MM.1S (cell line): ENCODE measurements at regions not wholly inside any gene's neighbourhood (a gene's known extent, or its start where the extent isn't known, plus 50 kb on each side); places are given as distances from the start of the nearest gene placed in this dataset.

ENCODE experiments used
- EZH2 ChIP-seq: fragments of 300-600 bp; sonication (generic); optimal IDR thresholded peaks from 2 replicates; pipeline ENCODE3; 2017; ENCODE audit warnings: low read depth, mild to moderate bottlenecking, antibody characterized with exemption, low read length, mixed read lengths
- EZH2phosphoT487 ChIP-seq: fragments of 300-600 bp; sonication (generic); IDR thresholded peaks from 2 replicates; pipeline ENCODE4 v1.6.1; 2018; ENCODE audit warnings: antibody characterized with exemption, low read length
- TF ChIP-seq, protein P1 (sequence below): fragments of 300-600 bp; sonication (generic); IDR thresholded peaks from 2 replicates; pipeline ENCODE4 v1.5.1; 2016; ENCODE audit warnings: antibody characterized with exemption, low read length, mixed read lengths

DNA sequence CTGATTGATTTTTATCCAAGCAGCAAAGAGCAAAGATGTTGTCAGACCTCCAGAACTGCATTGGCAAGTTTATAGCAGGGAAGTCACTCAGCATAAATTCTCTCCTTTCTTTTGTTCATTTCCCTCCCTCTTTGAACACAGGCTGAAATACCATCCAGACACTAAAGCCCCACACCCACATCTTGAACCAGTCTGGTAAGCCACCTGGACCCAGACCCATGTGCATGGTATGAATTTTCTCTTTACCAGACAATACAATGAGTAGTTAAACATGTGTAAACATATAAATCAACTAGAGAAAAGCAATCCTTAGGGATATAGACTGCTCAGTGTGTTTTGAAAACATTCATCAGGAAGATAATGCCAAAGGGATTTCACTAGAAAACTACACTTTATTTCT lies 488.3 kb upstream of the FLRT2 start:
- TF ChIP-seq, protein P1, sequence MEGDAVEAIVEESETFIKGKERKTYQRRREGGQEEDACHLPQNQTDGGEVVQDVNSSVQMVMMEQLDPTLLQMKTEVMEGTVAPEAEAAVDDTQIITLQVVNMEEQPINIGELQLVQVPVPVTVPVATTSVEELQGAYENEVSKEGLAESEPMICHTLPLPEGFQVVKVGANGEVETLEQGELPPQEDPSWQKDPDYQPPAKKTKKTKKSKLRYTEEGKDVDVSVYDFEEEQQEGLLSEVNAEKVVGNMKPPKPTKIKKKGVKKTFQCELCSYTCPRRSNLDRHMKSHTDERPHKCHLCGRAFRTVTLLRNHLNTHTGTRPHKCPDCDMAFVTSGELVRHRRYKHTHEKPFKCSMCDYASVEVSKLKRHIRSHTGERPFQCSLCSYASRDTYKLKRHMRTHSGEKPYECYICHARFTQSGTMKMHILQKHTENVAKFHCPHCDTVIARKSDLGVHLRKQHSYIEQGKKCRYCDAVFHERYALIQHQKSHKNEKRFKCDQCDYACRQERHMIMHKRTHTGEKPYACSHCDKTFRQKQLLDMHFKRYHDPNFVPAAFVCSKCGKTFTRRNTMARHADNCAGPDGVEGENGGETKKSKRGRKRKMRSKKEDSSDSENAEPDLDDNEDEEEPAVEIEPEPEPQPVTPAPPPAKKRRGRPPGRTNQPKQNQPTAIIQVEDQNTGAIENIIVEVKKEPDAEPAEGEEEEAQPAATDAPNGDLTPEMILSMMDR, result no peak
- TF ChIP-seq EZH2 (no peak), EZH2phosphoT487 (no peak)
